Esophagus squamous epithelium (tissue), 4 donors: ENCODE measurements at regions not wholly inside any gene's neighbourhood (a gene's known extent, or its start where the extent isn't known, plus 50 kb on each side); places are given as distances from the start of the nearest gene placed in this dataset.

Experiments used
- CTCF ChIP-seq, 6 experiments: fragments of 450-650 bp in 4 of 6; fragments of 200-600 bp in 2 of 6; sonication (generic) in 2 of 6; IDR thresholded peaks; one replicate each; pipeline ENCODE4 v1.5.1; 2016 to 2019; ENCODE audit warnings: antibody characterized with exemption in 6 of 6, mild to moderate bottlenecking in 4 of 6, moderate library complexity in 4 of 6
- POLR2A ChIP-seq, 4 donors: fragments of 450-650 bp; IDR thresholded peaks; one replicate each; pipeline ENCODE4 v1.6.1; 2017; ENCODE audit warnings: antibody characterized with exemption in 4 of 4, mild to moderate bottlenecking in 4 of 4, moderate library complexity in 3 of 4

- TF ChIP-seq POLR2A (IDR thresholded peaks at IDR 0.05) = no peak
- no peak for TF ChIP-seq CTCF (IDR thresholded peaks at IDR 0.05)
Measured at GRCh38 chr2:239801404-239802184, 223.5 kb downstream of the NDUFA10 start.
